MM.1S (cell line): ENCODE measurements at regions not wholly inside any gene's neighbourhood (a gene's known extent, or its start where the extent isn't known, plus 50 kb on each side); places are given as distances from the start of the nearest gene placed in this dataset.

Source experiments
- DNase-seq: peaks from one replicate; pipeline ENCODE4 v3.0.0-alpha.2; 2015
- H2AFZ ChIP-seq: fragments of 300-600 bp; sonication (generic); 2 replicates; pipeline ENCODE4 v1.6.0; 2016; ENCODE audit warnings: antibody characterized with exemption, low read length
- H3F3A ChIP-seq: fragments of 300-600 bp; sonication (generic); 2 replicates; pipeline ENCODE4 v1.6.1; 2016; ENCODE audit warnings: mild to moderate bottlenecking, antibody characterized with exemption, low read length, moderate library complexity, mixed read lengths; ENCODE audit not compliant: insufficient read depth
- H3K27ac ChIP-seq: fragments of 300-600 bp; sonication (generic); 2 replicates; pipeline ENCODE4 v1.5.1; 2016; ENCODE audit warnings: mild to moderate bottlenecking, low read length
- H3K27me3 ChIP-seq: fragments of 300-600 bp; sonication (generic); replicated peaks from 2 replicates; pipeline ENCODE4 v1.6.0; 2016; ENCODE audit warnings: low read length; ENCODE audit not compliant: insufficient read depth
- H3K36me3 ChIP-seq: fragments of 300-600 bp; sonication (generic); replicated peaks from 2 replicates; pipeline ENCODE4 v1.6.1; 2016; ENCODE audit warnings: mild to moderate bottlenecking, low read length, mixed read lengths; ENCODE audit not compliant: insufficient read depth
- H3K4me1 ChIP-seq: fragments of 300-600 bp; sonication (generic); 2 replicates; pipeline ENCODE4 v1.6.1; 2016; ENCODE audit warnings: low read length, mixed read lengths
- H3K4me2 ChIP-seq: fragments of 300-600 bp; sonication (generic); 2 replicates; pipeline ENCODE4 v1.6.0; 2016; ENCODE audit warnings: low read depth, low read length
- H3K4me3 ChIP-seq: fragments of 300-600 bp; sonication (generic); 2 replicates; pipeline ENCODE4 v1.5.1; 2016; ENCODE audit warnings: low read length, mixed read lengths
- H3K79me2 ChIP-seq: fragments of 300-600 bp; sonication (generic); 2 replicates; pipeline ENCODE4 v1.6.1; 2016; ENCODE audit warnings: mixed run types, low read length, mixed read lengths
- H3K9ac ChIP-seq: fragments of 300-600 bp; sonication (generic); 2 replicates; pipeline ENCODE4 v1.6.1; 2016; ENCODE audit warnings: low read length, mixed read lengths
- H3K9me2 ChIP-seq: fragments of 300-600 bp; sonication (generic); replicated peaks from 2 replicates; pipeline ENCODE4 v1.6.1; 2016; ENCODE audit warnings: mild to moderate bottlenecking, low read length, mixed read lengths; ENCODE audit not compliant: insufficient read depth
- H3K9me3 ChIP-seq: fragments of 300-600 bp; sonication (generic); replicated peaks from 2 replicates; pipeline ENCODE4 v1.6.1; 2016; ENCODE audit warnings: mild to moderate bottlenecking, low read length, mixed read lengths; ENCODE audit not compliant: insufficient read depth
- H4K20me1 ChIP-seq: fragments of 300-600 bp; sonication (generic); 2 replicates; pipeline ENCODE4 v1.6.1; 2016; ENCODE audit warnings: mild to moderate bottlenecking, low read length, moderate library complexity, mixed read lengths; ENCODE audit not compliant: insufficient read depth
- CTCF ChIP-seq: fragments of 300-600 bp; sonication (generic); IDR thresholded peaks from 2 replicates; pipeline ENCODE4 v1.5.1; 2016; ENCODE audit warnings: antibody characterized with exemption, low read length, mixed read lengths
- EZH2 ChIP-seq: fragments of 300-600 bp; sonication (generic); optimal IDR thresholded peaks from 2 replicates; pipeline ENCODE3; 2017; ENCODE audit warnings: low read depth, mild to moderate bottlenecking, antibody characterized with exemption, low read length, mixed read lengths
- EZH2phosphoT487 ChIP-seq: fragments of 300-600 bp; sonication (generic); IDR thresholded peaks from 2 replicates; pipeline ENCODE4 v1.6.1; 2018; ENCODE audit warnings: antibody characterized with exemption, low read length

- DNase-seq: no peak
- TF ChIP-seq CTCF (no peak), EZH2phosphoT487 (no peak), EZH2 (no peak)
- H3K4me3 ChIP-seq: no peak overlapping the region
- no peak overlapping the region for H2AFZ ChIP-seq
- no peaks in the 10 kb centered on the region for H3K9me2 ChIP-seq
- H4K20me1 ChIP-seq: no peaks in the 10 kb centered on the region
- no peaks in the 10 kb centered on the region for H3K36me3 ChIP-seq
- H3K9ac ChIP-seq: no peak overlapping the region
- no peaks in the 10 kb centered on the region for H3K79me2 ChIP-seq
- H3F3A ChIP-seq: no peaks in the 10 kb centered on the region
- no peak overlapping the region for H3K4me2 ChIP-seq
- no peaks in the 10 kb centered on the region for H3K27me3 ChIP-seq
- no peak overlapping the region for H3K27ac ChIP-seq
- no peaks in the 10 kb centered on the region for H3K9me3 ChIP-seq
- no peaks in the 10 kb centered on the region for H3K4me1 ChIP-seq
Measured at GRCh38 chr10:10092581-10092980, 925.1 kb upstream of the CELF2 start.

- Histone ChIP-seq H2AFZ (no peak overlapping the region), H3K79me2 (no peaks in the 10 kb centered on the region), H3F3A (no peaks in the 10 kb centered on the region), H3K4me3 (no peak overlapping the region), H3K4me2 (no peak overlapping the region), H3K27ac (no peak overlapping the region), H3K36me3 (no peaks in the 10 kb centered on the region), H3K9me3 (no peaks in the 10 kb centered on the region), H3K4me1 (no peaks in the 10 kb centered on the region), H3K27me3 (no peaks in the 10 kb centered on the region), H4K20me1 (no peaks in the 10 kb centered on the region), H3K9ac (no peak overlapping the region), H3K9me2 (no peaks in the 10 kb centered on the region)
- TF ChIP-seq EZH2phosphoT487 (no peak), EZH2 (no peak), CTCF (no peak)
- no peak for DNase-seq
Measured at GRCh38 chr10:10093021-10093420, 924.7 kb upstream of the CELF2 start.

GRCh38 chr10:10094691-10095090, 923.0 kb upstream of the CELF2 start:
- H3K9me2 ChIP-seq: no peaks in the 10 kb centered on the region
- no peaks in the 10 kb centered on the region for H3K36me3 ChIP-seq
- no peak for DNase-seq
- no peaks in the 10 kb centered on the region for H3F3A ChIP-seq
- H2AFZ ChIP-seq: no peak overlapping the region
- no peak overlapping the region for H3K4me3 ChIP-seq
- H3K27me3 ChIP-seq: no peaks in the 10 kb centered on the region
- H3K27ac ChIP-seq: no peak overlapping the region
- no peaks in the 10 kb centered on the region for H3K79me2 ChIP-seq
- H4K20me1 ChIP-seq: no peaks in the 10 kb centered on the region
- TF ChIP-seq CTCF: no peak
- no peak for TF ChIP-seq EZH2phosphoT487
- TF ChIP-seq EZH2: no peak
- H3K9ac ChIP-seq: no peak overlapping the region
- H3K4me2 ChIP-seq: no peak overlapping the region
- no peaks in the 10 kb centered on the region for H3K9me3 ChIP-seq
- no peaks in the 10 kb centered on the region for H3K4me1 ChIP-seq
